ENCODE measurements at regions not wholly inside any gene's neighbourhood (a gene's known extent, or its start where the extent isn't known, plus 50 kb on each side); places are given as distances from the start of the nearest gene placed in this dataset.

- no peak for DNase-seq (ENCODE audit: extremely low read depth, low read depth, low spot score)
Measured at GRCh38 chr6:4388675-4389074, 253.3 kb upstream of the ECI2 start.

GRCh38 chr6:4384656-4385055 is 249.3 kb upstream of the ECI2 start:
- no peak for DNase-seq (ENCODE audit: extremely low read depth, low read depth, low spot score)

- DNase-seq (ENCODE audit: extremely low read depth, low read depth, low spot score): no peak
Measured at GRCh38 chr6:4383910-4384638, 248.7 kb upstream of the ECI2 start.

- no peak for DNase-seq (ENCODE audit: extremely low read depth, low read depth, low spot score)
Measured at GRCh38 chr6:4382362-4382853, 247.0 kb upstream of the ECI2 start.

GRCh38 chr6:4381381-4381780 is 246.0 kb upstream of the ECI2 start:
- no peak for DNase-seq (ENCODE audit: extremely low read depth, low read depth, low spot score)

GRCh38 chr6:4380881-4381281 is 245.5 kb upstream of the ECI2 start:
- no peak for DNase-seq (ENCODE audit: extremely low read depth, low read depth, low spot score)

- DNase-seq (ENCODE audit: extremely low read depth, low read depth, low spot score): no peak
Measured at GRCh38 chr6:4379958-4380357, 244.6 kb upstream of the ECI2 start.

GRCh38 chr6:4378319-4378996 is 243.1 kb upstream of the ECI2 start:
- DNase-seq (ENCODE audit: extremely low read depth, low read depth, low spot score): no peak

GRCh38 chr6:4377603-4378002 is 242.2 kb upstream of the ECI2 start:
- DNase-seq (ENCODE audit: extremely low read depth, low read depth, low spot score): no peak

GRCh38 chr6:4374216-4374615 is 238.8 kb upstream of the ECI2 start:
- DNase-seq (ENCODE audit: extremely low read depth, low read depth, low spot score): no peak

GRCh38 chr6:4372866-4373265 is 237.5 kb upstream of the ECI2 start:
- DNase-seq (ENCODE audit: extremely low read depth, low read depth, low spot score): no peak

GRCh38 chr6:4371207-4371921 is 236.0 kb upstream of the ECI2 start:
- no peak for DNase-seq (ENCODE audit: extremely low read depth, low read depth, low spot score)

- no peak for DNase-seq (ENCODE audit: extremely low read depth, low read depth, low spot score)
Measured at GRCh38 chr6:4370066-4370465, 234.7 kb upstream of the ECI2 start.

- no peak for DNase-seq (ENCODE audit: extremely low read depth, low read depth, low spot score)
Measured at GRCh38 chr6:4369616-4370015, 234.2 kb upstream of the ECI2 start.

GRCh38 chr6:4368649-4369048 is 233.3 kb upstream of the ECI2 start:
- DNase-seq (ENCODE audit: extremely low read depth, low read depth, low spot score): no peak

- no peak for DNase-seq (ENCODE audit: extremely low read depth, low read depth, low spot score)
Measured at GRCh38 chr6:4367643-4368042, 232.3 kb upstream of the ECI2 start.

GRCh38 chr6:4366635-4367395 is 231.4 kb upstream of the ECI2 start:
- DNase-seq (ENCODE audit: extremely low read depth, low read depth, low spot score): no peak

GRCh38 chr6:4365686-4366085 is 230.3 kb upstream of the ECI2 start:
- DNase-seq (ENCODE audit: extremely low read depth, low read depth, low spot score): no peak

GRCh38 chr6:4364711-4365110 is 229.3 kb upstream of the ECI2 start:
- DNase-seq (ENCODE audit: extremely low read depth, low read depth, low spot score): no peak

- no peak for DNase-seq (ENCODE audit: extremely low read depth, low read depth, low spot score)
Measured at GRCh38 chr6:4364172-4364571, 228.8 kb upstream of the ECI2 start.

GRCh38 chr6:4363656-4364055 is 228.3 kb upstream of the ECI2 start:
- DNase-seq (ENCODE audit: extremely low read depth, low read depth, low spot score): no peak

All from glomerular endothelial cell (primary cell).